GM18909 (cell line): ENCODE measurements at regions not wholly inside any gene's neighbourhood (a gene's known extent, or its start where the extent isn't known, plus 50 kb on each side); places are given as distances from the start of the nearest gene placed in this dataset.
"Not testable (repeated sequence)": the region's sequence is repeated elsewhere in the genome, so short reads cannot be mapped to it uniquely, and the experiment has no call there.

Experiments
- ATAC-seq: cut with Tn5 transposase; IDR thresholded peaks from one replicate; pipeline ENCODE4 v1.9.1; 2021; ENCODE audit warnings: mild to moderate bottlenecking; ENCODE audit not compliant: unreplicated experiment, poor library complexity

- no peak for ATAC-seq
These were observed 596.3 kb upstream of the CHRM3 start for GRCh38 chr1:238789916-238790667.

- ATAC-seq = no peak
These were observed 598.9 kb upstream of the CHRM3 start for GRCh38 chr1:238787471-238787870.

- no peak for ATAC-seq
These were observed 602.7 kb upstream of the CHRM3 start for GRCh38 chr1:238783633-238784032.

GRCh38 chr1:238779716-238780115 is 606.7 kb upstream of the CHRM3 start:
- ATAC-seq = no peak

- no peak for ATAC-seq
These were observed 608.3 kb upstream of the CHRM3 start for GRCh38 chr1:238778113-238778512.

GRCh38 chr1:238777551-238777950 is 608.8 kb upstream of the CHRM3 start:
- ATAC-seq = no peak

GRCh38 chr1:238776126-238776525 is 610.2 kb upstream of the CHRM3 start:
- ATAC-seq = no peak

GRCh38 chr1:238772322-238772721 is 614.0 kb upstream of the CHRM3 start:
- no peak for ATAC-seq

GRCh38 chr1:238767321-238767720 is 619.0 kb upstream of the CHRM3 start:
- ATAC-seq = no peak

GRCh38 chr1:238764779-238765178 is 621.6 kb upstream of the CHRM3 start:
- no peak for ATAC-seq

GRCh38 chr1:238753252-238753651 is 633.1 kb upstream of the CHRM3 start:
- no peak for ATAC-seq

GRCh38 chr1:238752327-238752726 is 634.0 kb upstream of the CHRM3 start:
- no peak for ATAC-seq

- ATAC-seq = no peak
These were observed 641.3 kb upstream of the CHRM3 start for GRCh38 chr1:238745069-238745468.

GRCh38 chr1:238738892-238739291 is 647.5 kb upstream of the CHRM3 start:
- ATAC-seq = no peak

GRCh38 chr1:238727670-238728069 is 658.7 kb upstream of the CHRM3 start:
- ATAC-seq = no peak

- no peak for ATAC-seq
These were observed 663.6 kb upstream of the CHRM3 start for GRCh38 chr1:238722812-238723211.

- ATAC-seq = no peak
These were observed 675.7 kb upstream of the CHRM3 start for GRCh38 chr1:238710697-238711096.

- no peak for ATAC-seq
These were observed 685.3 kb upstream of the CHRM3 start for GRCh38 chr1:238701024-238701423.

- no peak for ATAC-seq
These were observed 696.0 kb upstream of the CHRM3 start for GRCh38 chr1:238690415-238690814.

GRCh38 chr1:238684576-238684975 is 701.8 kb upstream of the CHRM3 start:
- ATAC-seq = not testable (repeated sequence)

- no peak for ATAC-seq
These were observed 704.9 kb upstream of the CHRM3 start for GRCh38 chr1:238681451-238681850.

GRCh38 chr1:238681021-238681420 is 705.3 kb upstream of the CHRM3 start:
- no peak for ATAC-seq
